ENCODE measurements at regions not wholly inside any gene's neighbourhood (a gene's known extent, or its start where the extent isn't known, plus 50 kb on each side); places are given as distances from the start of the nearest gene placed in this dataset.

GRCh38 chr10:55852900-55853299, 508.2 kb downstream of the ZWINT start:
- 8% methylated on average over 3 of the region's 3 CpGs for whole genome bisulfite sequencing (ENCODE audit: insufficient coverage, insufficient replicate concordance, low lambda C conversion rate, missing lambda C conversion rate)
- FAIRE-seq (no peak), DNase-seq (ENCODE audit: low read depth, low spot score) (no peak), ATAC-seq (no peak)
- H3K27me3 ChIP-seq (replicated peaks in 1 of 2; ENCODE audit: control insufficient read depth in 2 of 2, insufficient read depth in 2 of 2, low read length in 1 of 2): no peaks in the 10 kb centered on the region; a peak in 1 of 4 replicates
- H3K4me1 ChIP-seq (ENCODE audit: control insufficient read depth, insufficient read depth, low read length): no peaks in the 10 kb centered on the region
- no peak for TF ChIP-seq SMAD1 (IDR thresholded peaks at IDR 0.05; ENCODE audit: low read depth, partially characterized antibody)
- no peak for TF ChIP-seq CEBPZ (IDR thresholded peaks at IDR 0.05; ENCODE audit: low read depth, low read length)
- TF ChIP-seq ZNF217 (IDR thresholded peaks at IDR 0.05): no peak
- no peak for TF ChIP-seq NFXL1 (IDR thresholded peaks at IDR 0.05; ENCODE audit: borderline replicate concordance)
- no peak for TF ChIP-seq EP300 (IDR thresholded peaks at IDR 0.05; ENCODE audit: borderline replicate concordance in 1 of 2, control insufficient read depth in 1 of 2, low read depth in 2 of 2, low read length in 2 of 2)
- TF ChIP-seq FOS (IDR thresholded peaks at IDR 0.05; ENCODE audit: borderline replicate concordance, extremely low read depth, insufficient read length): no peak
- TF ChIP-seq CTCF (IDR thresholded peaks at IDR 0.05 in 2 of 3, conservative IDR thresholded peaks at IDR 0.05 in 1 of 3; ENCODE audit: control insufficient read depth in 2 of 3, extremely low read depth in 1 of 3, insufficient read depth in 1 of 3, low read depth in 3 of 3, low read length in 3 of 3): no peak
- TF ChIP-seq EGR1 (IDR thresholded peaks at IDR 0.05; ENCODE audit: borderline replicate concordance in 1 of 2, low read depth in 2 of 2, low read length in 2 of 2): no peak
- TF ChIP-seq ZZZ3 (IDR thresholded peaks at IDR 0.05; ENCODE audit: control insufficient read depth, insufficient read length, low read depth): no peak
- no peak for TF ChIP-seq KAT2A (conservative IDR thresholded peaks at IDR 0.05; ENCODE audit: control insufficient read depth, low read depth, low read length)
- no peak for TF ChIP-seq NR2F1 (conservative IDR thresholded peaks at IDR 0.05)
- no peak for TF ChIP-seq JUND (IDR thresholded peaks at IDR 0.05; ENCODE audit: low read depth, low read length)
- TF ChIP-seq BRCA1 (IDR thresholded peaks at IDR 0.05; ENCODE audit: low read depth, low read length): no peak
- H3K36me3 ChIP-seq (ENCODE audit: control insufficient read depth in 2 of 2, insufficient read depth in 2 of 2, low read length in 1 of 2): no peaks in the 10 kb centered on the region
- H3K4me3 ChIP-seq: no peak overlapping the region
- in situ Hi-C loops (cut with MboI) (no loop called here), intact Hi-C loops (cut with micrococcal nuclease; ENCODE audit: unreplicated experiment) (no loop called here)
- ChIA-PET CTCF (no interaction called here), SMC1A (ENCODE audit: uncharacterized antibody, unreplicated experiment) (no interaction called here), POLR2A (no interaction called here), RAD21 (ENCODE audit: unreplicated experiment) (no interaction called here)
- no peak overlapping the region for H2AFZ ChIP-seq (ENCODE audit: control insufficient read depth, low read depth, low read length)
- BruUV-seq (replicated peaks): no TSS peak
- H3K9me3 ChIP-seq (replicated peaks; ENCODE audit: control insufficient read depth, insufficient read depth, low read length): no peaks in the 10 kb centered on the region
- H3K79me2 ChIP-seq (ENCODE audit: control insufficient read depth, insufficient read depth, low read length): no peaks in the 10 kb centered on the region
- H3K4me2 ChIP-seq (ENCODE audit: control insufficient read depth, insufficient read depth): no peak overlapping the region
- H3K9ac ChIP-seq (ENCODE audit: control insufficient read depth, insufficient read depth, low read length): no peak overlapping the region
- H3K27ac ChIP-seq (ENCODE audit: control insufficient read depth, insufficient read depth): no peak overlapping the region
- no peaks in the 10 kb centered on the region for H4K20me1 ChIP-seq (ENCODE audit: control insufficient read depth, insufficient read depth)
